GM23338 (cell line): ENCODE measurements at regions not wholly inside any gene's neighbourhood (a gene's known extent, or its start where the extent isn't known, plus 50 kb on each side); places are given as distances from the start of the nearest gene placed in this dataset.

Experiments
- CREB1 ChIP-seq: fragments of 250-450 bp; sonication (Bioruptor Pico); IDR thresholded peaks from 2 replicates; pipeline ENCODE4 v1.5.0; 2020; ENCODE audit warnings: low read depth, mild to moderate bottlenecking, moderate library complexity
- CTCF ChIP-seq, 2 experiments: fragments of 200-600 bp in 1 of 2; sonication (generic) in 1 of 2; conservative IDR thresholded peaks; 2 replicates each; pipeline versions ENCODE4 v1.5.1 to v1.6.1; 2016 to 2017; ENCODE audit warnings: antibody characterized with exemption in 2 of 2, low read depth in 2 of 2, mild to moderate bottlenecking in 2 of 2, moderate library complexity in 1 of 2
- EZH2 ChIP-seq: fragments of 200-600 bp; sonication (generic); IDR thresholded peaks from one replicate; pipeline ENCODE4 v1.8.0; 2017; ENCODE audit warnings: antibody characterized with exemption, mild to moderate bottlenecking, low read depth; ENCODE audit not compliant: unreplicated experiment
- EZH2phosphoT487 ChIP-seq: fragments of 200-600 bp; sonication (generic); IDR thresholded peaks from one replicate; pipeline ENCODE4 v1.8.1; 2018; ENCODE audit warnings: antibody characterized with exemption; ENCODE audit not compliant: unreplicated experiment
- JUNB ChIP-seq: IDR thresholded peaks from one replicate; pipeline ENCODE4 v1.6.1; 2016; ENCODE audit warnings: antibody characterized with exemption; ENCODE audit not compliant: unreplicated experiment
- POLR2AphosphoS5 ChIP-seq: IDR thresholded peaks from 2 replicates; pipeline ENCODE4 v1.6.1; 2016; ENCODE audit warnings: antibody characterized with exemption, low read depth
- REST ChIP-seq: IDR thresholded peaks from one replicate; pipeline ENCODE4 v1.6.1; 2018; ENCODE audit warnings: antibody characterized with exemption; ENCODE audit not compliant: unreplicated experiment
- STAT1 ChIP-seq: IDR thresholded peaks from one replicate; pipeline ENCODE4 v1.6.1; 2016; ENCODE audit warnings: antibody characterized with exemption; ENCODE audit not compliant: unreplicated experiment
- ZNF114 ChIP-seq: fragments of 250-450 bp; sonication (Bioruptor Pico); IDR thresholded peaks from 2 replicates; pipeline ENCODE4 v1.5.0; 2020; ENCODE audit warnings: mild to moderate bottlenecking, moderate library complexity
- ZNF331 ChIP-seq: fragments of 250-450 bp; sonication (Bioruptor Pico); IDR thresholded peaks from 2 replicates; pipeline ENCODE4 v1.5.0; 2020; ENCODE audit warnings: low read depth, mild to moderate bottlenecking, moderate library complexity
- ZNF462 ChIP-seq: fragments of 250-450 bp; sonication (Bioruptor Pico); IDR thresholded peaks from 2 replicates; pipeline ENCODE4 v1.5.0; 2020; ENCODE audit warnings: mild to moderate bottlenecking, moderate library complexity

- no peak for TF ChIP-seq CTCF (conservative IDR thresholded peaks at IDR 0.05; ENCODE audit: low read depth in 2 of 2)
- TF ChIP-seq POLR2AphosphoS5 = no peak
- TF ChIP-seq EZH2 = no peak
- TF ChIP-seq EZH2phosphoT487 = no peak
- no peak for TF ChIP-seq REST
- TF ChIP-seq STAT1 = no peak
- TF ChIP-seq ZNF462 (CRISPR knock-in tag) = no peak
- no peak for TF ChIP-seq CREB1 (CRISPR knock-in tag)
- no peak for TF ChIP-seq ZNF114
- no peak for TF ChIP-seq ZNF331
- no peak for TF ChIP-seq JUNB
Measured at GRCh38 chr14:98028162-98028561, 1231.0 kb downstream of the VRK1 start.
